GM12872 (cell line): ENCODE measurements at regions not wholly inside any gene's neighbourhood (a gene's known extent, or its start where the extent isn't known, plus 50 kb on each side); places are given as distances from the start of the nearest gene placed in this dataset.

Experiments
- CTCF ChIP-seq: IDR thresholded peaks from 3 replicates; pipeline ENCODE4 v1.5.1; 2011; ENCODE audit warnings: low read depth, mild to moderate bottlenecking, low read length, moderate library complexity; ENCODE audit not compliant: insufficient read depth

- TF ChIP-seq CTCF: no peak
Measured at GRCh38 chr9:82891321-82891720, 171.6 kb downstream of the RASEF start.

GRCh38 chr9:82893549-82893948 lies 169.4 kb downstream of the RASEF start:
- no peak for TF ChIP-seq CTCF

- TF ChIP-seq CTCF: no peak
Measured at GRCh38 chr9:82894548-82894947, 168.4 kb downstream of the RASEF start.

- TF ChIP-seq CTCF: no peak
Measured at GRCh38 chr9:82894961-82895821, 167.8 kb downstream of the RASEF start.

- no peak for TF ChIP-seq CTCF
Measured at GRCh38 chr9:82895822-82896110, 167.2 kb downstream of the RASEF start.

GRCh38 chr9:82903503-82903902 lies 159.4 kb downstream of the RASEF start:
- TF ChIP-seq CTCF: no peak

- TF ChIP-seq CTCF: no peak
Measured at GRCh38 chr9:82911996-82912395, 150.9 kb downstream of the RASEF start.
